HepG2 (cell line): ENCODE measurements at regions not wholly inside any gene's neighbourhood (a gene's known extent, or its start where the extent isn't known, plus 50 kb on each side); places are given as distances from the start of the nearest gene placed in this dataset.

Experiments used
- CBX1 ChIP-seq: IDR thresholded peaks from one replicate; pipeline ENCODE4 v1.6.1; 2016; ENCODE audit warnings: antibody characterized with exemption, low read depth
- ESRRA ChIP-seq: sonication (generic); formaldehyde crosslinking; IDR thresholded peaks from 2 replicates; pipeline ENCODE4 v1.5.1; 2020; ENCODE audit warnings: mild to moderate bottlenecking, low read depth, missing genetic modification reagents
- JARID2 ChIP-seq: sonication (generic); formaldehyde crosslinking; IDR thresholded peaks from 2 replicates; pipeline ENCODE4 v1.8.1; 2023; ENCODE audit warnings: missing genetic modification reagents, inconsistent platforms; ENCODE audit not compliant: insufficient replicate concordance
- JUN ChIP-seq: sonication (generic); formaldehyde crosslinking; IDR thresholded peaks from 2 replicates; pipeline ENCODE4 v1.4.0; 2020; ENCODE audit warnings: mild to moderate bottlenecking, missing genetic modification reagents
- MAFF ChIP-seq: IDR thresholded peaks from 2 replicates; pipeline ENCODE4 v1.6.1; 2011; ENCODE audit warnings: low read depth, low read length, improper control_type of control experiment
- POLR2A ChIP-seq, 2 experiments: IDR thresholded peaks; 2 replicates each; pipeline ENCODE4 v1.6.1; 2011; ENCODE audit warnings: low read depth in 2 of 2, low read length in 2 of 2, mild to moderate bottlenecking in 1 of 2, moderate library complexity in 1 of 2; ENCODE audit not compliant: insufficient read depth in 1 of 2
- SCMH1 ChIP-seq: sonication (generic); formaldehyde crosslinking; IDR thresholded peaks from 2 replicates; pipeline ENCODE4 v1.9.0; 2021; ENCODE audit warnings: missing genetic modification reagents, mild to moderate bottlenecking, borderline replicate concordance
- TBP ChIP-seq: sonication (generic); formaldehyde crosslinking; IDR thresholded peaks from 2 replicates; pipeline ENCODE4 v1.5.0; 2020; ENCODE audit warnings: missing genetic modification reagents
- TBX2 ChIP-seq: sonication (generic); formaldehyde crosslinking; IDR thresholded peaks from 2 replicates; pipeline ENCODE4 v1.5.0; 2020; ENCODE audit warnings: missing genetic modification reagents, mild to moderate bottlenecking, borderline replicate concordance
- YEATS2 ChIP-seq: sonication (generic); formaldehyde crosslinking; IDR thresholded peaks from 2 replicates; pipeline ENCODE4 v1.4.0; 2020; ENCODE audit warnings: missing genetic modification reagents, borderline replicate concordance
- ZMAT3 ChIP-seq: sonication (generic); formaldehyde crosslinking; conservative IDR thresholded peaks from 2 replicates; pipeline ENCODE4 v1.7.0; 2021; ENCODE audit warnings: missing genetic modification reagents
- ZNF256 ChIP-seq: sonication (generic); formaldehyde crosslinking; conservative IDR thresholded peaks from 2 replicates; pipeline ENCODE4 v1.4.0; 2020; ENCODE audit warnings: missing genetic modification reagents
- ZNF484 ChIP-seq: sonication (generic); formaldehyde crosslinking; IDR thresholded peaks from 2 replicates; pipeline ENCODE4 v1.5.1; 2020; ENCODE audit warnings: mild to moderate bottlenecking, low read depth, missing genetic modification reagents, borderline replicate concordance
- ZNF766 ChIP-seq: sonication (generic); formaldehyde crosslinking; IDR thresholded peaks from 2 replicates; pipeline ENCODE4 v1.5.0; 2020; ENCODE audit warnings: missing genetic modification reagents, borderline replicate concordance
- ZNF879 ChIP-seq: sonication (generic); formaldehyde crosslinking; IDR thresholded peaks from 2 replicates; pipeline ENCODE4 v1.8.1; 2023; ENCODE audit warnings: missing genetic modification reagents
- TF ChIP-seq, protein P1 (sequence below): IDR thresholded peaks from 2 replicates; pipeline ENCODE4 v1.6.1; 2016; ENCODE audit warnings: low read depth, borderline replicate concordance
- TF ChIP-seq, protein P2 (sequence below), 2 experiments: sonication (generic) in 1 of 2; formaldehyde crosslinking in 1 of 2; IDR thresholded peaks; 2 replicates each; pipeline versions ENCODE4 v1.5.1 to v1.6.1; 2011 to 2020; ENCODE audit warnings: borderline replicate concordance in 1 of 2, low read depth in 1 of 2, low read length in 1 of 2, mild to moderate bottlenecking in 1 of 2, missing genetic modification reagents in 1 of 2, moderate library complexity in 1 of 2
- TF ChIP-seq, protein P3 (sequence below): sonication (generic); formaldehyde crosslinking; conservative IDR thresholded peaks from 2 replicates; pipeline ENCODE4 v1.4.0; 2020; ENCODE audit warnings: missing genetic modification reagents
- TF ChIP-seq, protein P4 (sequence below): sonication (generic); formaldehyde crosslinking; IDR thresholded peaks from 2 replicates; pipeline ENCODE4 v1.4.0; 2020; ENCODE audit warnings: mild to moderate bottlenecking, missing genetic modification reagents
- TF ChIP-seq, protein P5 (sequence below): IDR thresholded peaks from 2 replicates; pipeline ENCODE4 v1.6.1; 2016; ENCODE audit warnings: low read depth

DNA sequence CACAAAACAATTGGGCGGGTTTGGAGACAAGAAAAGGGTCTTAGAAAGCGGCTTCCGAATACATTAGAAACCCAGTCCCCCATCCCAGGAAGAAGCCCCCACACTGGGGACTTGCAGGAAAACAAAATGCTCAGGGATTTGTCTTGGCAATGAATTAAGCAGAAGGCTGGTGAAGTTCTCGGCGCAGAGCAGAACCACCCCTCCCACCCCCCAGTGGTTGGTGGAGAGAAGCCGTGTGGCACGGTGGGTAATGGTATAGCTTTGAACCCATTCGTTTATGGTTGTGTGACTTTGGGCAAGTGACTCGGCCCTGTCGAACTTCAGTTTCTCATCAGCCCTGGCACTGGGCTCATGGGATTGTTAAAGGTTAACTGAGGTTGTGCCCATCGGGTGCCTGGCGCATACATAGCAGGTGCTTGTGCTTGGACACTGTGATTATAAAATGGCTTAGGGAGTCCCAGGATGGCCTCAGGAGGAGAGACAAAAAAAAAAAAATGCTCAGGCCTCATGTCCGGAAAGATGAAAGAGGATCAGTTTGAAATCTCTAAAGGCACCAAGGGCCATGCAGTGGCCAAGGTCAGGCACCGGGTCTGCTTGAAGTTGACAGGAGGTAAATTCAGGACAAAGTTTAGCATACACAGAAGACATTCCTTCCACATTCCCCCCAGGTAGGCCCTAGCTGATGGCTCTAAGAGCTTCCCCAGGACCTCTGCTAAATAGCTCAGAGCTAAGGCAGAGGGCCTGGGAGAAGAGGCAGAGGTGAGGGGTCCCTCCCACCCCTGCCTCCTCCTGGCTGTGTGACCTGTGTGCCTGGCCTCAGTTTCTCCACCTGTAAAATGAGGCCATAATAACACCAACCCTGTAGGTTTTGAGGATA, 120.1 kb upstream of the PTPN1 start (continued):
- TF ChIP-seq YEATS2: peak; percentile 36; the same call in 1 of the 2 replicates
- peak; percentile 78 for TF ChIP-seq ESRRA (CRISPR knock-in tag)
- no peak for TF ChIP-seq TBP
- TF ChIP-seq TBX2 (CRISPR knock-in tag): peak; percentile 75; the same call in 1 of the 2 replicates
- TF ChIP-seq MAFF: no peak
- TF ChIP-seq, protein P1, sequence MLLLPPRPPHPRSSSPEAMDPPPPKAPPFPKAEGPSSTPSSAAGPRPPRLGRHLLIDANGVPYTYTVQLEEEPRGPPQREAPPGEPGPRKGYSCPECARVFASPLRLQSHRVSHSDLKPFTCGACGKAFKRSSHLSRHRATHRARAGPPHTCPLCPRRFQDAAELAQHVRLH (CRISPR knock-in tag): peak; percentile 75
- TF ChIP-seq CBX1: no peak
- TF ChIP-seq, protein P2, sequence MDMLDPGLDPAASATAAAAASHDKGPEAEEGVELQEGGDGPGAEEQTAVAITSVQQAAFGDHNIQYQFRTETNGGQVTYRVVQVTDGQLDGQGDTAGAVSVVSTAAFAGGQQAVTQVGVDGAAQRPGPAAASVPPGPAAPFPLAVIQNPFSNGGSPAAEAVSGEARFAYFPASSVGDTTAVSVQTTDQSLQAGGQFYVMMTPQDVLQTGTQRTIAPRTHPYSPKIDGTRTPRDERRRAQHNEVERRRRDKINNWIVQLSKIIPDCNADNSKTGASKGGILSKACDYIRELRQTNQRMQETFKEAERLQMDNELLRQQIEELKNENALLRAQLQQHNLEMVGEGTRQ (IDR thresholded peaks at IDR 0.05; ENCODE audit: low read depth, low read length): no peak
- TF ChIP-seq, protein P2 (CRISPR knock-in tag; IDR thresholded peaks at IDR 0.05; ENCODE audit: borderline replicate concordance): no peak
- no peak for TF ChIP-seq SCMH1
- TF ChIP-seq ZNF879 (CRISPR knock-in tag): no peak
- TF ChIP-seq ZNF256 (CRISPR knock-in tag): 0 out of 2 replicates have a peak, but pooled peaks have one; percentile 14
- TF ChIP-seq JUN: peak; percentile 73
- no peak for TF ChIP-seq ZNF484
- TF ChIP-seq ZMAT3 (CRISPR knock-in tag): peak; percentile 60
- peak; percentile 87 for TF ChIP-seq JARID2 (CRISPR knock-in tag)
- peak; percentile 89; the same call in 1 of the 2 replicates for TF ChIP-seq ZNF766 (CRISPR knock-in tag)
- TF ChIP-seq, protein P3, sequence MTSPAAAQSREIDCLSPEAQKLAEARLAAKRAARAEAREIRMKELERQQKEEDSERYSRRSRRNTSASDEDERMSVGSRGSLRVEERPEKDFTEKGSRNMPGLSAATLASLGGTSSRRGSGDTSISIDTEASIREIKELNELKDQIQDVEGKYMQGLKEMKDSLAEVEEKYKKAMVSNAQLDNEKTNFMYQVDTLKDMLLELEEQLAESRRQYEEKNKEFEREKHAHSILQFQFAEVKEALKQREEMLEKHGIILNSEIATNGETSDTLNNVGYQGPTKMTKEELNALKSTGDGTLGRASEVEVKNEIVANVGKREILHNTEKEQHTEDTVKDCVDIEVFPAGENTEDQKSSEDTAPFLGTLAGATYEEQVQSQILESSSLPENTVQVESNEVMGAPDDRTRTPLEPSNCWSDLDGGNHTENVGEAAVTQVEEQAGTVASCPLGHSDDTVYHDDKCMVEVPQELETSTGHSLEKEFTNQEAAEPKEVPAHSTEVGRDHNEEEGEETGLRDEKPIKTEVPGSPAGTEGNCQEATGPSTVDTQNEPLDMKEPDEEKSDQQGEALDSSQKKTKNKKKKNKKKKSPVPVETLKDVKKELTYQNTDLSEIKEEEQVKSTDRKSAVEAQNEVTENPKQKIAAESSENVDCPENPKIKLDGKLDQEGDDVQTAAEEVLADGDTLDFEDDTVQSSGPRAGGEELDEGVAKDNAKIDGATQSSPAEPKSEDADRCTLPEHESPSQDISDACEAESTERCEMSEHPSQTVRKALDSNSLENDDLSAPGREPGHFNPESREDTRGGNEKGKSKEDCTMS (CRISPR knock-in tag): no peak; the same call in 1 of the 2 replicates
- peak in 1 of 2 experiments; percentile 32; a peak in 3 of 4 replicates for TF ChIP-seq POLR2A (IDR thresholded peaks at IDR 0.05; ENCODE audit: insufficient read depth in 1 of 2, low read depth in 2 of 2, low read length in 2 of 2)
- TF ChIP-seq, protein P4, sequence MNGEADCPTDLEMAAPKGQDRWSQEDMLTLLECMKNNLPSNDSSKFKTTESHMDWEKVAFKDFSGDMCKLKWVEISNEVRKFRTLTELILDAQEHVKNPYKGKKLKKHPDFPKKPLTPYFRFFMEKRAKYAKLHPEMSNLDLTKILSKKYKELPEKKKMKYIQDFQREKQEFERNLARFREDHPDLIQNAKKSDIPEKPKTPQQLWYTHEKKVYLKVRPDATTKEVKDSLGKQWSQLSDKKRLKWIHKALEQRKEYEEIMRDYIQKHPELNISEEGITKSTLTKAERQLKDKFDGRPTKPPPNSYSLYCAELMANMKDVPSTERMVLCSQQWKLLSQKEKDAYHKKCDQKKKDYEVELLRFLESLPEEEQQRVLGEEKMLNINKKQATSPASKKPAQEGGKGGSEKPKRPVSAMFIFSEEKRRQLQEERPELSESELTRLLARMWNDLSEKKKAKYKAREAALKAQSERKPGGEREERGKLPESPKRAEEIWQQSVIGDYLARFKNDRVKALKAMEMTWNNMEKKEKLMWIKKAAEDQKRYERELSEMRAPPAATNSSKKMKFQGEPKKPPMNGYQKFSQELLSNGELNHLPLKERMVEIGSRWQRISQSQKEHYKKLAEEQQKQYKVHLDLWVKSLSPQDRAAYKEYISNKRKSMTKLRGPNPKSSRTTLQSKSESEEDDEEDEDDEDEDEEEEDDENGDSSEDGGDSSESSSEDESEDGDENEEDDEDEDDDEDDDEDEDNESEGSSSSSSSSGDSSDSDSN: peak; percentile 44
- TF ChIP-seq, protein P5, sequence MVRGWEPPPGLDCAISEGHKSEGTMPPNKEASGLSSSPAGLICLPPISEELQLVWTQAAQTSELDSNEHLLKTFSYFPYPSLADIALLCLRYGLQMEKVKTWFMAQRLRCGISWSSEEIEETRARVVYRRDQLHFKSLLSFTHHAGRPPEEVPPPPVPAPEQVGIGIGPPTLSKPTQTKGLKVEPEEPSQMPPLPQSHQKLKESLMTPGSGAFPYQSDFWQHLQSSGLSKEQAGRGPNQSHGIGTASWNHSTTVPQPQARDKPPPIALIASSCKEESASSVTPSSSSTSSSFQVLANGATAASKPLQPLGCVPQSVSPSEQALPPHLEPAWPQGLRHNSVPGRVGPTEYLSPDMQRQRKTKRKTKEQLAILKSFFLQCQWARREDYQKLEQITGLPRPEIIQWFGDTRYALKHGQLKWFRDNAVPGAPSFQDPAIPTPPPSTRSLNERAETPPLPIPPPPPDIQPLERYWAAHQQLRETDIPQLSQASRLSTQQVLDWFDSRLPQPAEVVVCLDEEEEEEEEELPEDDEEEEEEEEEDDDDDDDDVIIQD (CRISPR knock-in tag): peak; percentile 77
